AG09309 (cell line): ENCODE measurements at regions not wholly inside any gene's neighbourhood (a gene's known extent, or its start where the extent isn't known, plus 50 kb on each side); places are given as distances from the start of the nearest gene placed in this dataset.
A peak's percentile ranks its signal among the peaks of the same experiment; 100 is the strongest.

ENCODE experiments used
- DNase-seq: peaks from one replicate; pipeline ENCODE4 v3.0.0-alpha.2; 2010; ENCODE audit warnings: low read depth
- H3K4me3 ChIP-seq: 2 replicates; pipeline ENCODE4 v1.5.1; 2011; ENCODE audit warnings: mild to moderate bottlenecking, low read depth, low read length, moderate library complexity; ENCODE audit not compliant: control insufficient read depth
- CTCF ChIP-seq: IDR thresholded peaks from 2 replicates; pipeline ENCODE4 v1.5.1; 2011; ENCODE audit warnings: mild to moderate bottlenecking, low read depth, low read length, inconsistent platforms; ENCODE audit not compliant: insufficient read depth, control insufficient read depth; ENCODE audit errors: missing control alignments

GRCh38 chr12:19836056-19836455, 396.8 kb downstream of the AEBP2 start:
- H3K4me3 ChIP-seq, result no peak overlapping the region
- DNase-seq, result no peak
- TF ChIP-seq CTCF, result no peak

GRCh38 chr12:19836456-19836855, 397.2 kb downstream of the AEBP2 start:
- no peak for DNase-seq
- no peak for TF ChIP-seq CTCF
- H3K4me3 ChIP-seq, result no peak overlapping the region

GRCh38 chr12:19837543-19837942, 398.3 kb downstream of the AEBP2 start:
- no peak for TF ChIP-seq CTCF
- DNase-seq, result no peak
- no peak overlapping the region for H3K4me3 ChIP-seq

GRCh38 chr12:19841451-19841850, 402.2 kb downstream of the AEBP2 start:
- H3K4me3 ChIP-seq, result no peak overlapping the region
- DNase-seq, result peak; percentile 32
- no peak for TF ChIP-seq CTCF

GRCh38 chr12:19842116-19842515, 402.8 kb downstream of the AEBP2 start:
- H3K4me3 ChIP-seq, result no peak overlapping the region
- TF ChIP-seq CTCF, result no peak
- no peak for DNase-seq

GRCh38 chr12:19844224-19844623, 404.9 kb downstream of the AEBP2 start:
- H3K4me3 ChIP-seq, result no peak overlapping the region

More at GRCh38 chr12:19844224-19844623, 404.9 kb downstream of the AEBP2 start:
- TF ChIP-seq CTCF, result no peak
- DNase-seq, result no peak
